ENCODE measurements at regions not wholly inside any gene's neighbourhood (a gene's known extent, or its start where the extent isn't known, plus 50 kb on each side); places are given as distances from the start of the nearest gene placed in this dataset.

DNA sequence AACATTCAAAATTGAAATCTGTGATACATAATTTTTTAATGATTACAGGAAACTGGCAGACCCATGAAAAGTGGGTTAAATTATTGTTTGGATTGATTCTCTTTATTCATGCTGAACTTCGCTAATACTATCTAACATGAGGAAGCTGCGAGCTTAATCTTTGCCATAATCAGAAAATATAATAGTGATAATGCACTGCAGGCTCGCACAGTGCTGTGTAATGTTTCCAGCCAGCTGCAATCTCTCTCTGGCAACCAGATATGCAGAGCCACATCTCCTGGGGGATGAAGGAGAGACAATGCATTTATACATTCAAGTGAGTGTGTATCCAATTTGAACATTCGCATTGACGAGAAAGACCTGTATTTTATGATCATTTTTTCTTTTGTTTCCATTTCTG lies 669.7 kb upstream of the RGMB start:
- Histone ChIP-seq H3K9me3 (no peaks in the 10 kb centered on the region), H3K36me3 (no peaks in the 10 kb centered on the region), H3K27me3 (replicated peaks; ENCODE audit: insufficient read depth) (no peaks in the 10 kb centered on the region), H3K27ac (no peak overlapping the region), H3K4me3 (no peak overlapping the region), H3K4me1 (ENCODE audit: control insufficient read depth in 1 of 2, low read depth in 2 of 2) (no peaks in the 10 kb centered on the region)
- ATAC-seq (ENCODE audit: insufficient number of reproducible peaks, low FRiP score, low read depth) (no peak), DNase-seq (ENCODE audit: low spot score) (no peak)
- no peak for TF ChIP-seq CTCF (IDR thresholded peaks at IDR 0.05)

GRCh38 chr5:98104454-98105188 lies 668.8 kb upstream of the RGMB start:
- H3K9me3 ChIP-seq, result no peaks in the 10 kb centered on the region
- H3K4me3 ChIP-seq, result no peak overlapping the region
- no peaks in the 10 kb centered on the region for H3K36me3 ChIP-seq
- TF ChIP-seq CTCF (IDR thresholded peaks at IDR 0.05), result no peak
- H3K4me1 ChIP-seq (ENCODE audit: control insufficient read depth in 1 of 2, low read depth in 2 of 2), result no peaks in the 10 kb centered on the region
- H3K27me3 ChIP-seq (replicated peaks; ENCODE audit: insufficient read depth), result no peaks in the 10 kb centered on the region
- DNase-seq (ENCODE audit: low spot score) (no peak), ATAC-seq (ENCODE audit: insufficient number of reproducible peaks, low FRiP score, low read depth) (no peak)
- H3K27ac ChIP-seq, result no peak overlapping the region

GRCh38 chr5:98105681-98106080 lies 667.8 kb upstream of the RGMB start:
- Histone ChIP-seq H3K9me3 (no peaks in the 10 kb centered on the region), H3K36me3 (no peaks in the 10 kb centered on the region), H3K4me3 (no peak overlapping the region), H3K4me1 (ENCODE audit: control insufficient read depth in 1 of 2, low read depth in 2 of 2) (no peaks in the 10 kb centered on the region), H3K27me3 (replicated peaks; ENCODE audit: insufficient read depth) (no peaks in the 10 kb centered on the region), H3K27ac (no peak overlapping the region)
- no peak for TF ChIP-seq CTCF (IDR thresholded peaks at IDR 0.05)
- no peak for DNase-seq (ENCODE audit: low spot score)
- ATAC-seq (ENCODE audit: insufficient number of reproducible peaks, low FRiP score, low read depth), result no peak

- Histone ChIP-seq H3K9me3 (no peaks in the 10 kb centered on the region), H3K4me3 (no peak overlapping the region), H3K36me3 (no peaks in the 10 kb centered on the region), H3K27ac (no peak overlapping the region), H3K4me1 (ENCODE audit: control insufficient read depth in 1 of 2, low read depth in 2 of 2) (no peaks in the 10 kb centered on the region), H3K27me3 (replicated peaks; ENCODE audit: insufficient read depth) (no peaks in the 10 kb centered on the region)
- no peak for ATAC-seq (ENCODE audit: insufficient number of reproducible peaks, low FRiP score, low read depth)
- DNase-seq (ENCODE audit: low spot score), result no peak
- TF ChIP-seq CTCF (IDR thresholded peaks at IDR 0.05), result no peak
Observed at GRCh38 chr5:98106116-98107031, 667.1 kb upstream of the RGMB start.

GRCh38 chr5:98108497-98108896 lies 665.0 kb upstream of the RGMB start:
- Histone ChIP-seq H3K36me3 (no peaks in the 10 kb centered on the region), H3K27ac (no peak overlapping the region), H3K4me3 (no peak overlapping the region), H3K4me1 (ENCODE audit: control insufficient read depth in 1 of 2, low read depth in 2 of 2) (no peaks in the 10 kb centered on the region), H3K27me3 (replicated peaks; ENCODE audit: insufficient read depth) (no peaks in the 10 kb centered on the region), H3K9me3 (no peaks in the 10 kb centered on the region)
- DNase-seq (ENCODE audit: low spot score) (no peak), ATAC-seq (ENCODE audit: insufficient number of reproducible peaks, low FRiP score, low read depth) (no peak)
- no peak for TF ChIP-seq CTCF (IDR thresholded peaks at IDR 0.05)

All from thoracic aorta (tissue), 2 donors.